22Rv1 (cell line): ENCODE measurements at regions not wholly inside any gene's neighbourhood (a gene's known extent, or its start where the extent isn't known, plus 50 kb on each side); places are given as distances from the start of the nearest gene placed in this dataset.

Experiments used
- ZFX ChIP-seq: fragments of 450-650 bp; IDR thresholded peaks from 2 replicates; pipeline ENCODE4 v1.6.1; 2017; ENCODE audit warnings: antibody characterized with exemption, borderline replicate concordance
- TF ChIP-seq, protein P1 (sequence below): fragments of 450-650 bp; IDR thresholded peaks from 2 replicates; pipeline ENCODE4 v1.5.1; 2017; ENCODE audit warnings: mild to moderate bottlenecking

DNA sequence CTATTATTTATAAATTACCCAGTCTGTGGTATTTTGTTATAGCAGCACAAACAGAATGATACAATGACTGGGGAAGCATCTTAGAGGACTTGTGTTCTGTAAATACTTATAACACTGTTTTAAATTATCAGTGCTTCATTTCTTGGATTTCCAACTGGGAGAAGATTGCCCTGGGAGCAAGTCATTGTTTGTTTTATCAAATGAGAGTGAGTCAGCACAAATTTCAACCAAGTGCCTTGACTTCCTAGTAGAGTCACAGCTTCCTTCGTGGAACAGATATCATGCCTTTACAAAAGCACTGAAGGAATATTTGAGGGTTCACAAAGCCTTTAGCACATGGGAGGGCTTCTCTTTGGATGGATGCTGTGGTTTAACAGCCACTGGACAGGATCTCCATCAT lies 234.1 kb downstream of the KTN1 start:
- TF ChIP-seq, protein P1, sequence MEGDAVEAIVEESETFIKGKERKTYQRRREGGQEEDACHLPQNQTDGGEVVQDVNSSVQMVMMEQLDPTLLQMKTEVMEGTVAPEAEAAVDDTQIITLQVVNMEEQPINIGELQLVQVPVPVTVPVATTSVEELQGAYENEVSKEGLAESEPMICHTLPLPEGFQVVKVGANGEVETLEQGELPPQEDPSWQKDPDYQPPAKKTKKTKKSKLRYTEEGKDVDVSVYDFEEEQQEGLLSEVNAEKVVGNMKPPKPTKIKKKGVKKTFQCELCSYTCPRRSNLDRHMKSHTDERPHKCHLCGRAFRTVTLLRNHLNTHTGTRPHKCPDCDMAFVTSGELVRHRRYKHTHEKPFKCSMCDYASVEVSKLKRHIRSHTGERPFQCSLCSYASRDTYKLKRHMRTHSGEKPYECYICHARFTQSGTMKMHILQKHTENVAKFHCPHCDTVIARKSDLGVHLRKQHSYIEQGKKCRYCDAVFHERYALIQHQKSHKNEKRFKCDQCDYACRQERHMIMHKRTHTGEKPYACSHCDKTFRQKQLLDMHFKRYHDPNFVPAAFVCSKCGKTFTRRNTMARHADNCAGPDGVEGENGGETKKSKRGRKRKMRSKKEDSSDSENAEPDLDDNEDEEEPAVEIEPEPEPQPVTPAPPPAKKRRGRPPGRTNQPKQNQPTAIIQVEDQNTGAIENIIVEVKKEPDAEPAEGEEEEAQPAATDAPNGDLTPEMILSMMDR = no peak
- TF ChIP-seq ZFX = no peak
